Right lobe of liver (tissue), 4 donors: ENCODE measurements at regions not wholly inside any gene's neighbourhood (a gene's known extent, or its start where the extent isn't known, plus 50 kb on each side); places are given as distances from the start of the nearest gene placed in this dataset.

Source experiments
- CTCF ChIP-seq, 4 donors: fragments of 200-600 bp in 3 of 4; fragments of 450-650 bp in 1 of 4; IDR thresholded peaks; one replicate each; pipeline versions ENCODE4 v1.5.1 to v1.8.0; 2016 to 2022; ENCODE audit warnings: antibody characterized with exemption in 4 of 4, mild to moderate bottlenecking in 2 of 4
- POLR2A ChIP-seq: fragments of 450-650 bp; IDR thresholded peaks from one replicate; pipeline ENCODE4 v1.6.1; 2017; ENCODE audit warnings: antibody characterized with exemption, mild to moderate bottlenecking
- donor health status: DM: no; HTN: no; CAD: no.
- donor health status: DM: no; HTN: no; CAD: no.
- donor health status: DM: no; HTN: yes; CAD: no.

- no peak for TF ChIP-seq CTCF (IDR thresholded peaks at IDR 0.05)
- no peak for TF ChIP-seq POLR2A
These were observed 536.0 kb upstream of the C16orf82 start for GRCh38 chr16:26530584-26531289.
